DOHH2 (cell line): ENCODE measurements at regions not wholly inside any gene's neighbourhood (a gene's known extent, or its start where the extent isn't known, plus 50 kb on each side); places are given as distances from the start of the nearest gene placed in this dataset.

Source experiments
- H3F3A ChIP-seq: fragments of 200-600 bp; sonication (generic), shearing (Covaris generic); 2 replicates; pipeline ENCODE4 v1.6.0; 2016; ENCODE audit warnings: antibody characterized with exemption, mild to moderate bottlenecking; ENCODE audit not compliant: control insufficient read depth, insufficient read depth
- H3K27ac ChIP-seq: fragments of 200-600 bp; sonication (generic); 2 replicates; pipeline ENCODE4 v1.5.1; 2014; ENCODE audit warnings: low read depth, mild to moderate bottlenecking, low read length, moderate library complexity
- H3K27me3 ChIP-seq: fragments of 200-600 bp; sonication (generic); 2 replicates; pipeline ENCODE4 v1.6.1; 2014; ENCODE audit warnings: mild to moderate bottlenecking, low read length, mixed read lengths; ENCODE audit not compliant: control insufficient read depth
- H3K36me3 ChIP-seq: fragments of 200-600 bp; sonication (generic); 2 replicates; pipeline ENCODE4 v1.6.1; 2014; ENCODE audit warnings: mild to moderate bottlenecking, low read length, moderate library complexity, mixed read lengths; ENCODE audit not compliant: control insufficient read depth
- H3K4me1 ChIP-seq: fragments of 200-600 bp; sonication (generic); 2 replicates; pipeline ENCODE4 v1.6.1; 2014; ENCODE audit warnings: mild to moderate bottlenecking, low read length, mixed read lengths; ENCODE audit not compliant: control insufficient read depth
- H3K4me2 ChIP-seq: fragments of 200-600 bp; sonication (generic); 2 replicates; pipeline ENCODE4 v1.6.0; 2014; ENCODE audit warnings: mild to moderate bottlenecking, low read length, moderate library complexity
- H3K4me3 ChIP-seq: fragments of 200-600 bp; sonication (generic); 2 replicates; pipeline ENCODE4 v1.5.1; 2014; ENCODE audit warnings: mild to moderate bottlenecking, low read length, mixed read lengths
- H3K79me2 ChIP-seq: fragments of 200-600 bp; sonication (generic); 2 replicates; pipeline ENCODE4 v1.6.1; 2014; ENCODE audit warnings: mild to moderate bottlenecking, low read length, mixed read lengths; ENCODE audit not compliant: control insufficient read depth
- H3K9me2 ChIP-seq: fragments of 200-600 bp; sonication (generic); replicated peaks from 2 replicates; pipeline ENCODE4 v1.6.1; 2014; ENCODE audit warnings: mild to moderate bottlenecking, low read length, mixed read lengths; ENCODE audit not compliant: control insufficient read depth
- H3K9me3 ChIP-seq: fragments of 200-600 bp; sonication (generic); 2 replicates; pipeline ENCODE4 v1.6.1; 2014; ENCODE audit warnings: antibody characterized with exemption, low read length, mixed read lengths; ENCODE audit not compliant: control insufficient read depth, insufficient read depth
- H4K20me1 ChIP-seq: fragments of 200-600 bp; sonication (generic); 2 replicates; pipeline ENCODE4 v1.6.0; 2014; ENCODE audit warnings: low read depth, mild to moderate bottlenecking, antibody characterized with exemption, low read length, moderate library complexity; ENCODE audit not compliant: control insufficient read depth, insufficient read depth
- CTCF ChIP-seq: fragments of 200-600 bp; sonication (generic); IDR thresholded peaks from one replicate; pipeline ENCODE4 v1.5.1; 2014; ENCODE audit warnings: antibody characterized with exemption, mild to moderate bottlenecking, low read depth, low read length; ENCODE audit not compliant: poor library complexity, severe bottlenecking
- EZH2phosphoT487 ChIP-seq: fragments of 200-600 bp; sonication (generic); IDR thresholded peaks from 2 replicates; pipeline ENCODE4 v1.6.1; 2017; ENCODE audit warnings: borderline replicate concordance, mild to moderate bottlenecking, antibody characterized with exemption, low read length, moderate library complexity, mixed read lengths

- Histone ChIP-seq H3K9me3 (no peaks in the 10 kb centered on the region), H3K9me2 (no peaks in the 10 kb centered on the region)
Observed at GRCh38 chr12:92537290-92537960, 165.4 kb upstream of the PLEKHG7 start.

GRCh38 chr12:92535961-92536360 lies 166.8 kb upstream of the PLEKHG7 start:
- no peak overlapping the region for H3K4me2 ChIP-seq
- no peak overlapping the region for H3K4me3 ChIP-seq
- H3K9me2 ChIP-seq = no peaks in the 10 kb centered on the region
- H3K9me3 ChIP-seq = 0 out of 2 replicates have a peak, but pooled peaks cover 2% of the 10 kb centered on the region
- TF ChIP-seq EZH2phosphoT487 = no peak
- no peak for TF ChIP-seq CTCF
- no peaks in the 10 kb centered on the region for H3F3A ChIP-seq
- H3K27ac ChIP-seq = no peak overlapping the region
- no peaks in the 10 kb centered on the region for H4K20me1 ChIP-seq
- no peaks in the 10 kb centered on the region for H3K79me2 ChIP-seq
- H3K27me3 ChIP-seq = no peaks in the 10 kb centered on the region
- H3K36me3 ChIP-seq = no peaks in the 10 kb centered on the region
- peaks cover 24% of the 10 kb centered on the region for H3K4me1 ChIP-seq

More at GRCh38 chr12:92537290-92537960, 165.4 kb upstream of the PLEKHG7 start:
- no peaks in the 10 kb centered on the region for H3F3A ChIP-seq
- peaks cover 29% of the 10 kb centered on the region for H3K4me1 ChIP-seq
- no peaks in the 10 kb centered on the region for H4K20me1 ChIP-seq
- H3K79me2 ChIP-seq = no peaks in the 10 kb centered on the region
- no peak overlapping the region for H3K27ac ChIP-seq
- no peaks in the 10 kb centered on the region for H3K36me3 ChIP-seq
- no peak overlapping the region for H3K4me2 ChIP-seq
- no peaks in the 10 kb centered on the region for H3K27me3 ChIP-seq
- H3K4me3 ChIP-seq = no peak overlapping the region
- TF ChIP-seq EZH2phosphoT487 (no peak), CTCF (no peak)

- H3K4me1 ChIP-seq = no peaks in the 10 kb centered on the region
- H3K4me2 ChIP-seq = no peak overlapping the region
- no peaks in the 10 kb centered on the region for H3K9me2 ChIP-seq
- no peak overlapping the region for H3K4me3 ChIP-seq
- no peaks in the 10 kb centered on the region for H4K20me1 ChIP-seq
- H3F3A ChIP-seq = no peaks in the 10 kb centered on the region
- H3K79me2 ChIP-seq = no peaks in the 10 kb centered on the region
- H3K9me3 ChIP-seq = 0 out of 2 replicates have a peak, but pooled peaks cover 5% of the 10 kb centered on the region
- H3K27ac ChIP-seq = no peak overlapping the region
- TF ChIP-seq EZH2phosphoT487 (no peak), CTCF (no peak)
- no peaks in the 10 kb centered on the region for H3K27me3 ChIP-seq
- H3K36me3 ChIP-seq = no peaks in the 10 kb centered on the region
Observed at GRCh38 chr12:92533280-92533890, 169.4 kb upstream of the PLEKHG7 start.
